KMS-11 (cell line): ENCODE measurements at regions not wholly inside any gene's neighbourhood (a gene's known extent, or its start where the extent isn't known, plus 50 kb on each side); places are given as distances from the start of the nearest gene placed in this dataset.

Source experiments
- H2AFZ ChIP-seq: fragments of 200-600 bp; sonication (generic); 2 replicates; pipeline ENCODE4 v1.6.1; 2016; ENCODE audit warnings: antibody characterized with exemption, mixed run types, low read depth
- H3K27ac ChIP-seq: fragments of 200-600 bp; sonication (generic); 2 replicates; pipeline ENCODE4 v1.6.1; 2016; ENCODE audit warnings: mild to moderate bottlenecking, mixed run types
- H3K27me3 ChIP-seq: fragments of 200-600 bp; sonication (generic); 2 replicates; pipeline ENCODE4 v1.6.1; 2017; ENCODE audit warnings: mild to moderate bottlenecking, low read depth, mixed run types, moderate library complexity; ENCODE audit not compliant: insufficient read depth
- H3K36me3 ChIP-seq: fragments of 200-600 bp; sonication (generic); 2 replicates; pipeline ENCODE4 v1.6.1; 2017; ENCODE audit warnings: mild to moderate bottlenecking, mixed run types; ENCODE audit not compliant: insufficient read depth
- H3K4me1 ChIP-seq: fragments of 200-600 bp; sonication (generic); 2 replicates; pipeline ENCODE4 v1.6.1; 2016; ENCODE audit warnings: mild to moderate bottlenecking, low read depth, mixed run types; ENCODE audit not compliant: poor library complexity, severe bottlenecking
- H3K4me2 ChIP-seq: fragments of 200-600 bp; sonication (generic); 2 replicates; pipeline ENCODE4 v1.7.0; 2016; ENCODE audit warnings: mild to moderate bottlenecking, mixed run types
- H3K4me3 ChIP-seq: fragments of 200-600 bp; sonication (generic); IDR thresholded peaks from 2 replicates; pipeline ENCODE4 v1.6.1; 2017; ENCODE audit warnings: low read depth, low read length, mixed read lengths; ENCODE audit not compliant: insufficient read depth
- H3K79me2 ChIP-seq: fragments of 200-600 bp; sonication (generic); 2 replicates; pipeline ENCODE4 v1.6.1; 2016; ENCODE audit warnings: low read depth, mixed run types; ENCODE audit not compliant: insufficient read depth
- H3K9ac ChIP-seq: fragments of 200-600 bp; sonication (generic); 2 replicates; pipeline ENCODE4 v1.6.1; 2016; ENCODE audit warnings: mild to moderate bottlenecking, mixed run types
- H4K20me1 ChIP-seq: fragments of 200-600 bp; sonication (generic); 2 replicates; pipeline ENCODE4 v1.6.1; 2016; ENCODE audit warnings: mild to moderate bottlenecking, mixed run types; ENCODE audit not compliant: insufficient read depth
- CTCF ChIP-seq: fragments of 200-600 bp; sonication (generic); conservative IDR thresholded peaks from 2 replicates; pipeline ENCODE4 v1.6.1; 2017; ENCODE audit warnings: low read depth, mild to moderate bottlenecking, antibody characterized with exemption, low read length, moderate library complexity, mixed read lengths

- H3K4me1 ChIP-seq, result no peaks in the 10 kb centered on the region
- no peaks in the 10 kb centered on the region for H3K36me3 ChIP-seq
- no peak overlapping the region for H3K4me3 ChIP-seq
- H2AFZ ChIP-seq, result no peak overlapping the region
- H4K20me1 ChIP-seq, result no peaks in the 10 kb centered on the region
- H3K79me2 ChIP-seq, result no peaks in the 10 kb centered on the region
- no peaks in the 10 kb centered on the region for H3K27me3 ChIP-seq
- no peak overlapping the region for H3K27ac ChIP-seq
- no peak for TF ChIP-seq CTCF
- no peak overlapping the region for H3K9ac ChIP-seq
- no peak overlapping the region for H3K4me2 ChIP-seq
Measured at GRCh38 chr1:96536581-96536980, 185.0 kb upstream of the PTBP2 start.

GRCh38 chr1:96538111-96538641 lies 183.4 kb upstream of the PTBP2 start:
- Histone ChIP-seq H4K20me1 (no peaks in the 10 kb centered on the region), H3K4me3 (no peak overlapping the region), H2AFZ (no peak overlapping the region), H3K36me3 (no peaks in the 10 kb centered on the region), H3K27me3 (no peaks in the 10 kb centered on the region), H3K4me1 (no peaks in the 10 kb centered on the region), H3K79me2 (no peaks in the 10 kb centered on the region), H3K9ac (no peak overlapping the region), H3K27ac (no peak overlapping the region), H3K4me2 (no peak overlapping the region)
- TF ChIP-seq CTCF, result no peak

- no peak for TF ChIP-seq CTCF
- Histone ChIP-seq H3K4me3 (no peak overlapping the region), H3K27ac (no peak overlapping the region), H4K20me1 (no peaks in the 10 kb centered on the region), H3K79me2 (no peaks in the 10 kb centered on the region), H2AFZ (no peak overlapping the region), H3K9ac (no peak overlapping the region), H3K4me1 (no peaks in the 10 kb centered on the region), H3K27me3 (no peaks in the 10 kb centered on the region), H3K4me2 (no peak overlapping the region), H3K36me3 (no peaks in the 10 kb centered on the region)
Measured at GRCh38 chr1:96538883-96539282, 182.7 kb upstream of the PTBP2 start.

- Histone ChIP-seq H2AFZ (no peak overlapping the region), H4K20me1 (no peaks in the 10 kb centered on the region), H3K9ac (no peak overlapping the region), H3K27ac (no peak overlapping the region), H3K4me3 (no peak overlapping the region), H3K27me3 (no peaks in the 10 kb centered on the region), H3K4me1 (no peaks in the 10 kb centered on the region), H3K79me2 (no peaks in the 10 kb centered on the region), H3K4me2 (no peak overlapping the region), H3K36me3 (no peaks in the 10 kb centered on the region)
- no peak for TF ChIP-seq CTCF
Measured at GRCh38 chr1:96541491-96541890, 180.1 kb upstream of the PTBP2 start.
